Hematopoietic multipotent progenitor cell treated with erythropoietin and hydrocortisone succinate and interleukin-3 and kit ligand, for 15 days (in vitro differentiated cells): ENCODE measurements at regions not wholly inside any gene's neighbourhood (a gene's known extent, or its start where the extent isn't known, plus 50 kb on each side); places are given as distances from the start of the nearest gene placed in this dataset.
"Not testable (repeated sequence)": the region's sequence is repeated elsewhere in the genome, so short reads cannot be mapped to it uniquely, and the experiment has no call there.

Experiments
- DNase-seq: peaks from one replicate; pipeline ENCODE4 v3.0.0-alpha.2; 2015; ENCODE audit warnings: low spot score

GRCh38 chr9:107836300-107836699, 346.7 kb upstream of the KLF4 start:
- no peak for DNase-seq

GRCh38 chr9:107833295-107833694, 343.7 kb upstream of the KLF4 start:
- no peak for DNase-seq

- no peak for DNase-seq
Observed at GRCh38 chr9:107832871-107833270, 343.3 kb upstream of the KLF4 start.

GRCh38 chr9:107830479-107830878, 340.9 kb upstream of the KLF4 start:
- DNase-seq: no peak

GRCh38 chr9:107827884-107828283, 338.3 kb upstream of the KLF4 start:
- DNase-seq: no peak

- no peak for DNase-seq
Observed at GRCh38 chr9:107827304-107827703, 337.7 kb upstream of the KLF4 start.

- DNase-seq: not testable (repeated sequence)
Observed at GRCh38 chr9:107826688-107826983, 337.1 kb upstream of the KLF4 start.

GRCh38 chr9:107824556-107824955, 335.0 kb upstream of the KLF4 start:
- DNase-seq: no peak

- DNase-seq: no peak
Observed at GRCh38 chr9:107819772-107820565, 330.4 kb upstream of the KLF4 start.

GRCh38 chr9:107818503-107818829, 328.9 kb upstream of the KLF4 start:
- DNase-seq: not testable (repeated sequence)

- DNase-seq: not testable (repeated sequence)
Observed at GRCh38 chr9:107817595-107818502, 328.3 kb upstream of the KLF4 start.

GRCh38 chr9:107816561-107817021, 327.0 kb upstream of the KLF4 start:
- no peak for DNase-seq

GRCh38 chr9:107815782-107816560, 326.4 kb upstream of the KLF4 start:
- no peak for DNase-seq

GRCh38 chr9:107813287-107813686, 323.7 kb upstream of the KLF4 start:
- DNase-seq: no peak

GRCh38 chr9:107810461-107810961, 320.9 kb upstream of the KLF4 start:
- DNase-seq: no peak

GRCh38 chr9:107809871-107810460, 320.4 kb upstream of the KLF4 start:
- no peak for DNase-seq

- no peak for DNase-seq
Observed at GRCh38 chr9:107807183-107807582, 317.6 kb upstream of the KLF4 start.

- DNase-seq: no peak
Observed at GRCh38 chr9:107805201-107805600, 315.6 kb upstream of the KLF4 start.

- no peak for DNase-seq
Observed at GRCh38 chr9:107794259-107794658, 304.7 kb upstream of the KLF4 start.

GRCh38 chr9:107793541-107793940, 304.0 kb upstream of the KLF4 start:
- no peak for DNase-seq

- no peak for DNase-seq
Observed at GRCh38 chr9:107792596-107792995, 303.0 kb upstream of the KLF4 start.

- no peak for DNase-seq
Observed at GRCh38 chr9:107792006-107792405, 302.4 kb upstream of the KLF4 start.
